H9 (cell line): ENCODE measurements at regions not wholly inside any gene's neighbourhood (a gene's known extent, or its start where the extent isn't known, plus 50 kb on each side); places are given as distances from the start of the nearest gene placed in this dataset.
"Not testable (repeated sequence)": the region's sequence is repeated elsewhere in the genome, so short reads cannot be mapped to it uniquely, and the experiment has no call there.

ENCODE experiments used
- DNase-seq: peaks from one replicate; pipeline ENCODE4 v3.0.0-alpha.2; 2017
- H2AFZ ChIP-seq: one replicate; pipeline ENCODE4 v1.6.1; 2013; ENCODE audit warnings: mild to moderate bottlenecking, low read length, control low read depth, moderate library complexity
- H2AK5ac ChIP-seq: 2 replicates; pipeline ENCODE4 v1.6.1; 2013; ENCODE audit warnings: low read length, control low read depth, mixed read lengths; ENCODE audit not compliant: insufficient read length
- H2BK120ac ChIP-seq: one replicate; pipeline ENCODE4 v1.6.1; 2013; ENCODE audit warnings: low read depth, mild to moderate bottlenecking, low read length, control low read depth, inconsistent platforms; ENCODE audit not compliant: poor library complexity, severe bottlenecking
- H2BK12ac ChIP-seq: 2 replicates; pipeline ENCODE4 v1.6.1; 2013; ENCODE audit warnings: low read length, control low read depth, mixed read lengths, low read depth; ENCODE audit not compliant: insufficient read length
- H2BK15ac ChIP-seq: 2 replicates; pipeline ENCODE4 v1.6.1; 2013; ENCODE audit warnings: low read depth, low read length, control low read depth
- H2BK20ac ChIP-seq: one replicate; pipeline ENCODE4 v1.6.1; 2013; ENCODE audit warnings: low read depth, mild to moderate bottlenecking, low read length, control low read depth, inconsistent platforms; ENCODE audit not compliant: poor library complexity, severe bottlenecking
- H2BK5ac ChIP-seq: 2 replicates; pipeline ENCODE4 v1.6.1; 2013; ENCODE audit warnings: low read length, control low read depth, mixed read lengths; ENCODE audit not compliant: insufficient read length
- H3K14ac ChIP-seq: 2 replicates; pipeline ENCODE4 v1.6.1; 2013; ENCODE audit warnings: low read length, control low read depth; ENCODE audit not compliant: insufficient read depth
- H3K18ac ChIP-seq: 2 replicates; pipeline ENCODE4 v1.6.1; 2013; ENCODE audit warnings: low read depth, mild to moderate bottlenecking, mixed read lengths, low read length, control low read depth; ENCODE audit not compliant: insufficient read length
- H3K23ac ChIP-seq: 2 replicates; pipeline ENCODE4 v1.6.1; 2013; ENCODE audit warnings: low read length, control low read depth, mixed read lengths, low read depth; ENCODE audit not compliant: insufficient read length
- H3K23me2 ChIP-seq: 2 replicates; pipeline ENCODE4 v1.6.1; 2013; ENCODE audit warnings: low read depth, mild to moderate bottlenecking, mixed read lengths, low read length, control low read depth; ENCODE audit not compliant: insufficient read length, poor library complexity, severe bottlenecking
- H3K27ac ChIP-seq: 2 replicates; pipeline ENCODE4 v1.5.1; 2013; ENCODE audit warnings: low read length, control low read depth, mixed read lengths, low read depth; ENCODE audit not compliant: insufficient read length
- H3K27me3 ChIP-seq: 2 replicates; pipeline ENCODE4 v1.6.1; 2013; ENCODE audit warnings: low read length, control low read depth, inconsistent platforms; ENCODE audit not compliant: insufficient read depth
- H3K4ac ChIP-seq: 2 replicates; pipeline ENCODE4 v1.6.1; 2013; ENCODE audit warnings: low read depth, mild to moderate bottlenecking, control low read depth, inconsistent platforms, low read length, moderate library complexity
- H3K4me1 ChIP-seq: 2 replicates; pipeline ENCODE4 v1.6.1; 2013; ENCODE audit warnings: low read length, control low read depth, inconsistent platforms; ENCODE audit not compliant: insufficient read depth
- H3K4me2 ChIP-seq: 2 replicates; pipeline ENCODE4 v1.6.1; 2013; ENCODE audit warnings: low read length, control low read depth, mixed read lengths; ENCODE audit not compliant: insufficient read length, insufficient read depth
- H3K56ac ChIP-seq: 2 replicates; pipeline ENCODE4 v1.6.1; 2013; ENCODE audit warnings: low read depth, mild to moderate bottlenecking, mixed read lengths, low read length, control low read depth; ENCODE audit not compliant: insufficient read length
- H3K79me1 ChIP-seq: 2 replicates; pipeline ENCODE4 v1.6.1; 2013; ENCODE audit warnings: low read depth, mild to moderate bottlenecking, moderate library complexity, low read length, control low read depth, inconsistent platforms; ENCODE audit not compliant: insufficient read depth, poor library complexity, severe bottlenecking
- H3K79me2 ChIP-seq: 2 replicates; pipeline ENCODE4 v1.6.1; 2013; ENCODE audit warnings: low read length, control low read depth, inconsistent platforms; ENCODE audit not compliant: insufficient read depth
- H3K9ac ChIP-seq: 2 replicates; pipeline ENCODE4 v1.6.1; 2013; ENCODE audit warnings: low read length, control low read depth, mixed read lengths; ENCODE audit not compliant: insufficient read length; ENCODE audit errors: extremely low read depth
- H3K9me3 ChIP-seq: one replicate; pipeline ENCODE4 v1.6.1; 2013; ENCODE audit warnings: low read depth, low read length, inconsistent platforms; ENCODE audit not compliant: control insufficient read depth
- H3T11ph ChIP-seq: one replicate; pipeline ENCODE4 v1.6.1; 2013; ENCODE audit warnings: mild to moderate bottlenecking, low read length, control low read depth, inconsistent platforms
- H4K20me1 ChIP-seq: one replicate; pipeline ENCODE4 v1.6.1; 2013; ENCODE audit not compliant: control insufficient read depth, insufficient read length, insufficient read depth
- H4K5ac ChIP-seq: 2 replicates; pipeline ENCODE4 v1.6.1; 2013; ENCODE audit warnings: low read depth, mild to moderate bottlenecking, mixed read lengths, low read length, control low read depth; ENCODE audit not compliant: insufficient read length
- H4K8ac ChIP-seq: replicated peaks from 2 replicates; pipeline ENCODE4 v1.6.1; 2013; ENCODE audit warnings: low read length, control low read depth, mixed read lengths, low read depth; ENCODE audit not compliant: insufficient read length
- H4K91ac ChIP-seq: 2 replicates; pipeline ENCODE4 v1.6.1; 2013; ENCODE audit warnings: low read depth, mild to moderate bottlenecking, moderate library complexity, mixed read lengths, low read length, control low read depth; ENCODE audit not compliant: insufficient read length
- H3K27ac Mint-ChIP-seq, 3 experiments: 2 replicates in 2 of 3; 3 replicates in 1 of 3; pipeline ENCODE4 v1.8.0; 2020 to 2021; ENCODE audit warnings: mixed read lengths in 3 of 3, mild to moderate bottlenecking in 1 of 3, moderate library complexity in 1 of 3
- H3K27me3 Mint-ChIP-seq: 2 replicates; pipeline ENCODE4 v1.8.0; 2021; ENCODE audit warnings: low read depth, mild to moderate bottlenecking, moderate library complexity, mixed read lengths
- H3K36me3 Mint-ChIP-seq, 3 experiments: 2 replicates in 2 of 3; 3 replicates in 1 of 3; pipeline ENCODE4 v1.8.0; 2020 to 2021; ENCODE audit warnings: low read depth in 3 of 3, mixed read lengths in 3 of 3; ENCODE audit not compliant: insufficient read depth in 1 of 3
- H3K4me1 Mint-ChIP-seq, 2 experiments: 2 replicates each; pipeline ENCODE4 v1.8.0; 2020; ENCODE audit warnings: mixed read lengths in 2 of 2
- H3K4me3 Mint-ChIP-seq, 2 experiments: 2 replicates in 1 of 2; 3 replicates in 1 of 2; pipeline ENCODE4 v1.8.0; 2020 to 2021; ENCODE audit warnings: mild to moderate bottlenecking in 2 of 2, mixed read lengths in 2 of 2, moderate library complexity in 1 of 2
- H3K9me3 Mint-ChIP-seq, 2 experiments: 2 replicates in 1 of 2; 3 replicates in 1 of 2; pipeline ENCODE4 v1.8.0; 2020; ENCODE audit warnings: mild to moderate bottlenecking in 2 of 2, mixed read lengths in 2 of 2, moderate library complexity in 1 of 2
- WGBS: extraction: QIAGEN DNeasy Blood & Tissue Kit; methylation state at CpG from one replicate; pipeline ENCODE4 v1.1.7; 2013; ENCODE audit warnings: missing lambda C conversion rate, low lambda C conversion rate, mixed read lengths; ENCODE audit not compliant: insufficient read length; ENCODE audit errors: extremely low coverage; 5-methylcytosine and 5-hydroxymethylcytosine counted together

GRCh38 chr2:230627091-230627490, 85.6 kb upstream of the CAB39 start:
- H3K27ac Mint-ChIP-seq, H2BK12ac ChIP-seq, H3K23ac ChIP-seq, H3K4me2 ChIP-seq, H3K79me1 ChIP-seq, DNase-seq, H3K27me3 ChIP-seq, H3K79me2 ChIP-seq, H2BK5ac ChIP-seq, H2BK20ac ChIP-seq, H3K23me2 ChIP-seq, H4K5ac ChIP-seq, H3K56ac ChIP-seq, H3K4me1 ChIP-seq, H3K4me3 Mint-ChIP-seq, H4K8ac ChIP-seq, H3K36me3 Mint-ChIP-seq, H4K20me1 ChIP-seq, H2BK15ac ChIP-seq, H3K27me3 Mint-ChIP-seq, H2BK120ac ChIP-seq, H3K14ac ChIP-seq, H3K9me3 ChIP-seq, H4K91ac ChIP-seq, H3K9ac ChIP-seq, H3K4me1 Mint-ChIP-seq, H3K4ac ChIP-seq, H3K9me3 Mint-ChIP-seq, H2AK5ac ChIP-seq, H3K18ac ChIP-seq, H2AFZ ChIP-seq, H3K27ac ChIP-seq, H3T11ph ChIP-seq: not testable (repeated sequence)
- no CpG with 5 or more reads among the region's 4 CpGs for WGBS
